IPS DF 6.9 (cell line): ENCODE measurements at regions not wholly inside any gene's neighbourhood (a gene's known extent, or its start where the extent isn't known, plus 50 kb on each side); places are given as distances from the start of the nearest gene placed in this dataset.

Experiments
- DNase-seq: peaks from one replicate; pipeline ENCODE4 v3.0.0-alpha.2; 2013; ENCODE audit warnings: low read depth, low spot score
- H3K27ac ChIP-seq: one replicate; pipeline ENCODE4 v1.5.1; 2013; ENCODE audit warnings: low read length, control low read depth
- H3K27me3 ChIP-seq: 2 replicates; pipeline ENCODE4 v1.6.1; 2013; ENCODE audit warnings: mild to moderate bottlenecking, low read length; ENCODE audit not compliant: control insufficient read depth, insufficient read depth
- H3K36me3 ChIP-seq: 2 replicates; pipeline ENCODE4 v1.6.1; 2013; ENCODE audit warnings: low read length; ENCODE audit not compliant: control insufficient read depth, insufficient read depth
- H3K4me1 ChIP-seq: 2 replicates; pipeline ENCODE4 v1.6.1; 2013; ENCODE audit warnings: low read length; ENCODE audit not compliant: control insufficient read depth, insufficient read depth
- H3K4me3 ChIP-seq: 2 replicates; pipeline ENCODE4 v1.5.1; 2013; ENCODE audit warnings: mild to moderate bottlenecking, low read length
- H3K9me3 ChIP-seq: 2 replicates; pipeline ENCODE4 v1.6.1; 2013; ENCODE audit warnings: low read length, inconsistent platforms; ENCODE audit not compliant: control insufficient read depth, insufficient read depth
- WGBS: extraction: QIAGEN DNeasy Blood & Tissue Kit; methylation state at CpG from one replicate; pipeline ENCODE4 v1.1.7; 2013; ENCODE audit warnings: mixed read lengths, missing lambda C conversion rate; ENCODE audit not compliant: insufficient read length, insufficient coverage; 5-methylcytosine and 5-hydroxymethylcytosine counted together

DNA sequence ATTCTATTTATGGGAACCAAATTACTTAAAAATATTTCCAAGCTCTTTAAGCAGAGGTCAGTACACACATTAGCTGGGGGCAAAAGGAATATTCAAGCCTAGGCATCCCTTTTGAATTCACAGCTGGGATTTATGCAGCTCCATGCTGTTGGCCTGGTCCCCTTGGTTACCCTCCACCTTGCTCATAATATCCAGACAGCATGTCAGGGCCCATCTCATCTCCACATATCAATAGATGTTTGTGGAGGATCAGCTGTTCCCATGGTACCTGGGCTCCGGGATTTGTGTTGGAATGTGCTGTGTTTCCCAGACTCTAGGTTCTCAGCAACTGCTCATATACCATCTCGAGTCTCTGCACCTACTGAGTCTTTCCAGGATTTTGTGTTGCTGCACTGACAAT, 534.8 kb downstream of the BMP2 start:
- no peak for DNase-seq
- H3K27me3 ChIP-seq, result no peaks in the 10 kb centered on the region

DNA sequence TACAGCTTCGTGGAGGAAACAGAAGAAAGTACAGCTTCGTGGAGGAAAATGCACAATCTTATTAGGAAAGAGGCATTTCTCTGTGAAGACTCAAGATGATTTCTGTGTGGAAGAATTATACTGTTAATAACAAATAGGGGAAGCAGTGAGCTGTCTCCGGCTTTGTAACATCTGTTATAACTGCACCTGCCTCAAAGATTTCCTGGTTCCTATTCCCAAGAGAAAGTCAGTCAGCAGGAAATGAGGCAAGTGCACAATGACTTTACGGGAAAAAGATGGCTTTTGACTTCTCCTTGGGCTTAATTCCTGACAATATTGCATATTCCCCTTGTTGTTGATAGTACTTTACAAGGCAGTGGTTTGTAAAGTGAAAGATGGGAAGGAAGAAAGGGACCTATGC, 538.5 kb downstream of the BMP2 start:
- Histone ChIP-seq H3K27ac (no peak overlapping the region), H3K9me3 (no peaks in the 10 kb centered on the region), H3K27me3 (no peaks in the 10 kb centered on the region), H3K36me3 (no peaks in the 10 kb centered on the region), H3K4me1 (peaks cover 3% of the 10 kb centered on the region; the same call in 1 of the 2 replicates), H3K4me3 (no peak overlapping the region)
- no CpG with 5 or more reads among the region's 4 CpGs for WGBS
- DNase-seq, result no peak

More for the DNA sequence above, 534.8 kb downstream of the BMP2 start:
- Histone ChIP-seq H3K27ac (no peak overlapping the region), H3K4me3 (no peak overlapping the region), H3K36me3 (no peaks in the 10 kb centered on the region), H3K4me1 (peaks cover 3% of the 10 kb centered on the region; the same call in 1 of the 2 replicates), H3K9me3 (no peaks in the 10 kb centered on the region)
- no CpG with 5 or more reads among the region's 2 CpGs for WGBS

DNA sequence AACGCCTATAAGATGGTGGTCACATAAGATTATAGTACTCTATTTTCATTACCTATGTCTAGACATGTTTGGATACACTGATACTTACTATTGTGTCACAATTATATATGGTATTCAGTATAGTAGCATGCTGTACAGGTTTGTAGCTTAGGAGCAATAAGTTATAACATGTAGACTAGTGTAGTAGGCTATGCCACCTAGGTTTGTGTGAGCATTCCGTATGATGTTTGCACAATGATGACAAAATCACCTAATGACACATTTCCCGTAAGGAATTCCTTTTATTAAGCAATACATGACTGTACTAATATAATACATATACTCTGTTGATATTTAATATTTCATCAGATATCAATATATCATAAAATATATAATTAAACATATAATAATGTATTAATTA, 540.7 kb downstream of the BMP2 start:
- no CpG with 5 or more reads among the region's 3 CpGs for WGBS
- Histone ChIP-seq H3K4me3 (no peak overlapping the region), H3K4me1 (no peaks in the 10 kb centered on the region), H3K27ac (no peak overlapping the region), H3K27me3 (no peaks in the 10 kb centered on the region), H3K36me3 (no peaks in the 10 kb centered on the region), H3K9me3 (no peaks in the 10 kb centered on the region)
- DNase-seq, result no peak

DNA sequence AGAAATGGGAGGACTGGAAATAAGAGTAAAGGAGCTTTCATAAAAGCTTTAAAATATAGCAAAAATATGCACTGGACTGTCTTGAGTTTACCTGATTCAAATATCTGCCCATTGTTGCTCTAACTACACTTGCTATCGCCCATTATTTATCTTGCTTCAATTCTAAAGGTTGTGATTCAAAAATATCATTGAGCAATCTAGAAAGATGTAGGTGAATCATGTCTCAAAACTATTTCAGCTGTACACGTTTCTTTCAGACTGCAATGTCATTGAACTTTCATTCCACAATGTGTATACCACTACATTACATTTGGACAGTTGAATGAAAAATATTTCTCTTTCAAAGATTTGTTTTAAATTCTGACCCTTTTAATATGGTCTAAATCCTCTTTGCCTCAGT, 545.6 kb downstream of the BMP2 start:
- Histone ChIP-seq H3K27me3 (no peaks in the 10 kb centered on the region), H3K4me3 (no peak overlapping the region), H3K36me3 (no peaks in the 10 kb centered on the region), H3K27ac (no peak overlapping the region), H3K4me1 (no peaks in the 10 kb centered on the region), H3K9me3 (no peaks in the 10 kb centered on the region)
- WGBS, result no CpG with 5 or more reads among the region's 2 CpGs
- no peak for DNase-seq

DNA sequence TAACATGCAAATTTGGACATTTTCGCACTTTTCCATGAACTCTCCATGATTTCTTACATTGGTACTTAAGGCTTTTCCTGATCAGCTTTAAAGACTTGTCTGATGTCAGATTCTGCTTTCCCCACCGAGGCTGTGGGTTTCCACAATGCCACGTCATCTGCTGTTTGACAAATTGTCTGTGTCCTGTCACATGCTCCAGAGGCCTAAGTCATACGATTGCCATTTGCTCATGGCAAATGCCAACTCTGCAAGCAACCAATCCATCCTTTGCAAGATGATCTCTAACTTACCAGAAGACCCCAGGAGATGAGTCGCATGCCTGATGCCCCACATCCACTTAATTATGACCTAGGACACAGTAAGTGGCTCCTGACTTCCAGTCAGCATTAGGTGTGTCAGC, 556.5 kb downstream of the BMP2 start:
- no peaks in the 10 kb centered on the region for H3K4me1 ChIP-seq
- no peaks in the 10 kb centered on the region for H3K27me3 ChIP-seq
- H3K9me3 ChIP-seq, result no peaks in the 10 kb centered on the region
- H3K27ac ChIP-seq, result no peak overlapping the region
- H3K4me3 ChIP-seq, result no peak overlapping the region
- no peak for DNase-seq
- WGBS, result no CpG with 5 or more reads among the region's 5 CpGs
- H3K36me3 ChIP-seq, result no peaks in the 10 kb centered on the region

DNA sequence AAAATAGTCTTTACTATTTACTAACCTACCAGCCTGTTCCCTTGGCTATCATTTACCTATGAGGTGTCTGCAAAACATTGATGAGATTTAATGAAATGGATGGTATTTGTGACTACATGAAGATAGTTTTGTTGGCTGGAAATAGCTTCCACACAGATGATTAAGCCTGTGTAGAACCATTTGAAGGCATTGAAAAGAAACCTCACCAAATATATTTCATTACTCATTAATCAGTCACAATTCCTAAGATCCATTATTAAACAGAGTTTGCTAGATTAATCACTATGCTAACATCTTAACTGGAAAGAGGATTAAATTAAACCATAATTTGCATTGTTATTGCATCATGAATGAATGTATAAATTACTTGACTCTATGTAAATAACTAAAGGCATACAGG, 560.3 kb downstream of the BMP2 start:
- Histone ChIP-seq H3K9me3 (no peaks in the 10 kb centered on the region), H3K36me3 (no peaks in the 10 kb centered on the region), H3K4me3 (no peak overlapping the region), H3K27ac (no peak overlapping the region), H3K27me3 (no peaks in the 10 kb centered on the region), H3K4me1 (no peaks in the 10 kb centered on the region)
- DNase-seq, result no peak

DNA sequence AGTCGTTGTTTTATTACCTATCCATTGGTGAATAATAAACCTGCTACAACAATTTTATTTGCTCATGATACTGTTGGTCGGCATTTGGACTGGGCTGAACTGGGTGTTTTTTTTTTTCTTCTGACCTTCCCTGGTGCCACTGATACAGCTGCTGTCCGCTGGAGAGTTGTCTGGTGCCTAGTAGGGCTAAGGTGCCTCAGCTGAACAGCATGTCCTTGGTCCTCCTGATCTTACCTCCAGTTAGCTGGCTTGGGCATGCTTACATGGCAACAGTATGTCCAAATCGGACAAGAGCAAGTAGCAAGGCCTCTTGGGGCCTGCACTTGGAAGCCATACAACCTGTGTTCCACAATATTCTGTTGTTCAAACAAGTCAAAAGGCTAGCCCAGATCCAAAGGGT, 563.4 kb downstream of the BMP2 start:
- no peak for DNase-seq
- H3K36me3 ChIP-seq, result no peaks in the 10 kb centered on the region
- H3K4me1 ChIP-seq, result no peaks in the 10 kb centered on the region
- H3K27me3 ChIP-seq, result no peaks in the 10 kb centered on the region
- no peak overlapping the region for H3K4me3 ChIP-seq
- H3K9me3 ChIP-seq, result no peaks in the 10 kb centered on the region
- no peak overlapping the region for H3K27ac ChIP-seq
- WGBS, result no CpG with 5 or more reads among the region's 4 CpGs

DNA sequence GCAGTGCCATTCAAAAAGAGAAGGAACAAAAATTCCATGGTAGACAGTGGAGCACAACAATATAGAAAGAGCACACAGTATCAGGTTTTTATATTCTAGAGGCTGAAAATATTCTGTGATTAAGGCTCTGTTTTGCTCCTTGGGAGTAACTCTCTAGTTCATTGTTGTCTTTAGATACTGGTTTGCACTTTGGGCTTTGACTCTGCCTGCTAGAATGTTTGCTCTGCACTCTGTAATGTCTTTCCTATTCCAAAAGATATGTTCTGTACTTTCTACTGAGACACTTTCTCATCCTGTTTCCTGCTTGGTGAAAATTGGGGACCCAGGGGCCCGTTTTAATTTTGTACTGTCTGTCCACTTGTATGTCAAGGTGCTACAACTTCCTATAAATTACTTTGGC, 564.7 kb downstream of the BMP2 start:
- Histone ChIP-seq H3K4me3 (no peak overlapping the region), H3K27me3 (no peaks in the 10 kb centered on the region), H3K36me3 (no peaks in the 10 kb centered on the region), H3K4me1 (no peaks in the 10 kb centered on the region), H3K27ac (no peak overlapping the region), H3K9me3 (no peaks in the 10 kb centered on the region)
- no peak for DNase-seq
- no CpG with 5 or more reads among the region's 1 CpG for WGBS

DNA sequence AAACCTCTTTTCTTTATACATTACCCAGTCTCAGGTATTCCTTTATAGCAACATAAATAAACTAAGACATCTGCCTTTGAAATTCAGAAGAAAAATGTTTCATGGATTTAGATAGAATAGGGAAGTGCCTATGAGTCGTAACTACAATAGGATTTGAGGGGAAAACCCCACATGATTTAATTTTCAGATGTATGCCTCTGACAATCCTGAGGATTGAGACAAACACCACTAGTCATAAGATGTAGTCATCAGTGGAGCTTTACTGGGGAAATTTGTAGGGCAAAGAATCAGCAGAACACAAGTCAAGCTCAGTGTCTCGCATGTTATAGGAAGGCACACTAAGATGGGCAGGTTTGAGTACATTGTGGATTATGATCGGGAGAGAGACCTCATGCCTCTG, 566.4 kb downstream of the BMP2 start:
- Histone ChIP-seq H3K27me3 (no peaks in the 10 kb centered on the region), H3K4me1 (no peaks in the 10 kb centered on the region), H3K9me3 (no peaks in the 10 kb centered on the region), H3K36me3 (no peaks in the 10 kb centered on the region), H3K4me3 (no peak overlapping the region), H3K27ac (no peak overlapping the region)
- no CpG with 5 or more reads among the region's 3 CpGs for WGBS
- no peak for DNase-seq

DNA sequence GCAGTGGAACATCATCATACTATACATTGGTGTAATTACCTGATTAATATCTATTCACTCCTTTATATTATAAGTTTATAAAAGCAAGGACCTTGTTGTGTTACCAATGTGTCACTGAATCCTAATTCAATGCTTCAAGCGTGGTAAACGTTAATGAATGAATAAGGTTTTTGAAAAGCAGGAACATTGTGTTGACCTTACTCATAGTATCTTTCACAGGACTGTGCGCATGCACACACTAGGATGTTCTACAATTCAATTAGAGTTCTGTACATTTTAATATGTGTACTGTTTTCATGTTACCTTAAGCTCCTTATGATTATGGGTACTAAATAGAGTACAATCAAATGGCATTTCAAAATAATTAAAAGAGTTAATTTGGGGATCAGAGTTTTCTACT, 578.5 kb downstream of the BMP2 start:
- Histone ChIP-seq H3K4me3 (no peak overlapping the region), H3K9me3 (no peaks in the 10 kb centered on the region), H3K27me3 (no peaks in the 10 kb centered on the region), H3K27ac (no peak overlapping the region), H3K4me1 (no peaks in the 10 kb centered on the region), H3K36me3 (no peaks in the 10 kb centered on the region)
- DNase-seq, result no peak
- WGBS, result no CpG with 5 or more reads among the region's 3 CpGs

DNA sequence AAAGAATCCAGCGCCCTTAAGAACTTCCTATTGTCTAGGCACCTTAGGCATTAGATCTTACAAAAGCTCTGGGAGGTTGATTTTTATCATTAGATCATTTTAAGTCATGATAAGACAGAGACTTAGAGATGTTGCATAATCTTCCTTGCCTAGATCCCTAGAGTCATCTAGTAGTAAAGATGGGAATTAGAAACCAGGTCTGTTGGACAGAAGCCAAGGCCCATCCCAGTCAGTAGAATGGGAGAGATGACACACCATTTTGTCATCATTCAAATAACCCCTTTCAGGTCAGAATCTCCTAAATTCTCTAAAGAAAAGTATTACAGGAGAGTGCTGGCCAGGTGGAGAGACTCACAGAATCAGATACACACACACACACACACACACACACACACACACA, 579.1 kb downstream of the BMP2 start:
- no CpG with 5 or more reads among the region's 1 CpG for WGBS
- Histone ChIP-seq H3K9me3 (no peaks in the 10 kb centered on the region), H3K27me3 (no peaks in the 10 kb centered on the region), H3K36me3 (no peaks in the 10 kb centered on the region), H3K27ac (no peak overlapping the region), H3K4me3 (no peak overlapping the region), H3K4me1 (no peaks in the 10 kb centered on the region)
- DNase-seq, result no peak
